Dermis microvascular lymphatic vessel endothelial cell (primary cell): ENCODE measurements at regions not wholly inside any gene's neighbourhood (a gene's known extent, or its start where the extent isn't known, plus 50 kb on each side); places are given as distances from the start of the nearest gene placed in this dataset.
"Not testable (repeated sequence)": the region's sequence is repeated elsewhere in the genome, so short reads cannot be mapped to it uniquely, and the experiment has no call there.

Experiments used
- DNase-seq, 2 donors: peaks; one replicate each; pipeline versions ENCODE4 v3.0.0 to v3.0.0-alpha.2; 2010; ENCODE audit warnings: low read depth in 2 of 2

- no peak for DNase-seq
Measured at GRCh38 chr2:122531290-122532071, 776.0 kb downstream of the TSN start.

- no peak for DNase-seq
Measured at GRCh38 chr2:122532072-122532344, 776.6 kb downstream of the TSN start.

DNA sequence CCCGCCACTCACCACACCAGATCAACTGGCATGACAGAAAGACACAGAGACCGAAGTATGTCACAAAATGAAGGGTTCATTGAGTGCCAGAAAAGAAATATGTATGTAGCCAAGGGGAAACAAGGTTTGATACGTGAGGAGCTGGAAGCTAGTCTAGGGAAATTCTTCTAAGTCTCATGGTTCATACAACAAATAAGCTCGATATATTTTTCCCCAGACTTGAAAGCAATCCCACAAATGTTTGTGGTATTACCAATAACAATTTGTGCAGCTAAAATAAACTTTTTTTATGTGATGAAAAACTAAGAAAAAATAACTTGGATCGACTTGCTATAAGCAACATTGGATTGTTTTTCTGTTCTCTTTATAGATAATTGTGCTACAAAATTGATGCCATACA is 777.0 kb downstream of the TSN start:
- DNase-seq = no peak

DNA sequence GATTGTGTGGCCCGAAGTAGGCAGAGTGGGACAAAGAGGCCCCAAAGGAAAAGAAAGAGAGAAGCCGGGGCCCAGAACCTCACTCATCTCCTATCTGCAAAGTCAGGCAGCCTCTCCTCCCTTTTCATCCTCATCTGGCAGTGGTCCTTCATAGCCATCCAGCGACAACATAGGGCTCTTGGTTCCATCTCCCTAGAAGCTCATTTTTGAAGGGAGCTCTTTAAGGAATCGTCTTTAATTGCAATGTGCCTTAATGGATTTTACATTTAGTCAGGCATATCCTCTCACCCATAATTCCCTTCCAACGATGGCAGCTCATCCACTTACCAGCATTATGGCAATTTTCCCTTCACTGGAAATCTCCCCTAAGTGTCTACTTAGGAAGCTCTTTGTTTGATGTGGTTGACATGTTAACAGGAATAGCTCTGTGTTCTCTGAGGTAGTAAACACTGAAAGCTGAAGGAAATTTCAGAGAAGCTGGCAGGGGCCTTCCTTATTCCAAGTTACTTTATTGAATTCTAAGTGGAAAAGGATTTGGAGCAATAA is 780.6 kb downstream of the TSN start:
- no peak for DNase-seq

DNA sequence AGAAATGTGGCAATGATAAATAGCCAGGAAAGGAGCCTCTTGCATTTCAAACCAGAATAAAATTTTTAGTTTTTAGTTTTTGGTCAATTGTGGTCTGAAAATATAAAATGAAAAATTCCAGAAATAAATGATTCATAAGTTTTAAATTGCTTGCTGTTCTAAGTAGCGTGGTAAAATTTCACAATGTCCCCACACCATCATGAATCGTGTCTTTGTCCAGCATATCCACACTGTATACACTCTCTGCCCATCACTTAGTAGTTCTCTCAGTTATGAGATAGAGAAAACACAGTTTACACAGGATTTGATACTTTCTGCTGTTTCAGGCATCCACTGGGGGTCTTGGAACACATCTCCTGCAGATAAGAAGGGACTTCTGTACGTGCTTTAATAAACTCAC is 783.9 kb downstream of the TSN start:
- DNase-seq = no peak

- DNase-seq = no peak
Measured at GRCh38 chr2:122539920-122540319, 784.5 kb downstream of the TSN start.

DNA sequence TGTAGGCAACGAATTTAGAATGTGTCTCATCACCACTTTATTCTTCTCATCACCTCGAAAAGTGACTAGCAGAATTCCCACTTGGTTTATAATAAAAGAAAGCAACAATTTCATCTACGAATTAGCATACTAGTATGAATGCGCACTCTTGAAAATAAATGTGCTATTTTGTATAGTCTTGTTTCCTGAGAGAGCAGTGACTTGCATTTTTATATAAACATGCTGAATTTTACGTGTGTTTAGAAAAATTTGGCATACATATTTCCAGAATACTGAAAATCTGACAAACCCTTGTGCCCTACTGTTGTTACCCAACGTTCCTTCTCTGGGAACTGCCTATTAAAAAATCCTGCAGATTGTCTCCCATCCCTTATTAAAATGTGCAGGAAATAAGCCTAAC is 786.8 kb downstream of the TSN start:
- no peak for DNase-seq

DNA sequence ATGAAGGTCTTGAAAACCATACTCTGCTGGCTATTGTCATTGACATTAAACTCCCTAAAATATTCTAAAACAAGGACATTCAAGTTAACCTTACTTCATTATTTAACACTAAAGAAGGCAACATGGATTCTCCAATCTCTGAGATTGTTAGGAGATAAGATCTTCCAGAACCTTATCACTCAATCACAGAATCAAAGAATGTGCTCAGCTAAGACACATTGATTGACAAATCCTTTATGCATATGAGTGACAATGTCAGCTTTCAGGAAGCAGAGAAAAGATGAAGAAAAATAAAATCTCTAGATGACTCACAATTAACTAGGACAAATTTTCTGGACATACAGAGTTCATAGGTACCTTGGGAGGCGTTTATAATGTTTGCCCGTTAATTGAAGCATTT is 787.2 kb downstream of the TSN start:
- no peak for DNase-seq

GRCh38 chr2:122543815-122544214 is 788.4 kb downstream of the TSN start:
- DNase-seq = no peak

GRCh38 chr2:122545821-122546220 is 790.4 kb downstream of the TSN start:
- DNase-seq = no peak

GRCh38 chr2:122562775-122563174 is 807.3 kb downstream of the TSN start:
- no peak for DNase-seq

DNA sequence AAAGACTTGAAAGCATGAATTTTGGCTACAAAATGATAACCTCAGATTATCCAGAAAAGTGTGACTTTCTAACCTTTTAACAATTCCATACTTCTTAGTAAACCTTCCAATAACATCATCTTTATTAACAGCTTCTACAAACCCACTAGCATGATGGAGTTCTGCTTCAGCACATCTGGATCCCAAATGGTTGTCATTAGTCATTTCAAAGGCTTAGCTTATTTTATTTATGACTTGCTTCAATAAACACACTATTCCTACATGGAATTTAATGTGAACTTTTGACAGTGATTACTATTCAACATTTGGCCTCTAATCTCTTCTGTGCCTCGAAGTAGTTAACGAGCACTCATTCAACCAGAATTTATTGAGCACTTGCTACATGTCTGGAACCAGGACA is 808.3 kb downstream of the TSN start:
- no peak for DNase-seq

- DNase-seq = no peak
Measured at GRCh38 chr2:122564843-122565242, 809.4 kb downstream of the TSN start.

DNA sequence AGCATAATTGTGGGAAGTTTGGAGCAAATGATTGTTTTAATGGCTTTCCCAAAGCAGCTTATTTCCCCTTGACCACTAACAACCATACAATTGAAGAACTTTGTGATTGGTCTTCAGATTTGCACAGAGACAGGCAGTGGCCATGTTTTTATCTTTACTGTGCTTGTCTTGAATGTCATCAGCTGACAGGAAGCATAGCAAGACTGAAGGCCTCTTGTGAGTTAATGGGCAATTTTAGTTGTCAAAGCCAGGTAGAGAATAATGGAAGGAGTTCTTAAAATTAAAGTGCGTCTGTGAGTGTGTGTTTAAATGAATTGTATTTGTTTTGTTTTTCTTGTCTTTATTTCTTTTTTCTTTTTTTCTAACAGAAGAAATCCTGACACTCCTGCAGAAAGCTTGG is 809.9 kb downstream of the TSN start:
- no peak for DNase-seq

DNA sequence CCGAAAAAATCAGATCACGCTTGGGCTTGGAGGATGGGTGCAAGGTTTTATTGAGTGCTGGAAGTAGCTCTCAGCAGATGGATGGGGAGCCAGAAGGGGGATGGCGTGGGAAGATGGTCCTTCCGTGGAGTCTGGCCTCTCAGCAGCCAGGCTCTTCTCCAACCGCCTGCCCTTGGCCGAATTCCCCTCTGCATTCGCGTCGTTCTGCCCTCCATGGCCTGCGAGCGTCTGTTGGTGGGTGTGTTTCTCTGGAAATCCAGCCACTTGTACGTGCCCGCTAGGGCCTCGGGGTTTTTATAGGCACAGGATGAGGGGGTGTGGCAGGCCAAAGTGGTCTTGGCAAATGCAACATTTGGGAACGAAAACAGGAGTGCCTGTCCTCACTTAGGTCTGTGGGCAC is 815.2 kb downstream of the TSN start:
- no peak for DNase-seq

- DNase-seq = not testable (repeated sequence)
Measured at GRCh38 chr2:122571471-122571870, 816.0 kb downstream of the TSN start.

DNA sequence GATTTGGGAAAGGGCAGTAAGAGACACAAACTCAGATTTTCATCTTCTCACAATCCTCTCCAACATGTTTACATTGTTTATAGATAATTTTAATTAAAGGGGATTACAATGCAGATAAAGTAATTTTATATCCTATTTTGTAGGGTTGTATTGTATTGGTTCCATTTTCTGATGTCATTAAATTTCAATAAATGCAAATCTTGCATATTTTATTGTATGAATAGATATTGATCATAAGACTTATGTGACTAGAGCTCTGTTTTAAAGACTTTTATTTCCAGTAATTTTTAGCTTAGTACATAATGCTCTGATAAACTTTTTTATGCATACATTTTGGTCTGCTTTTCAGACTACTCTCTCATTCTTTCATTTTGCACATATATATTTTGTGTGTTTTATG is 819.6 kb downstream of the TSN start:
- DNase-seq = no peak

- no peak for DNase-seq
Measured at GRCh38 chr2:122583159-122583917, 827.9 kb downstream of the TSN start.

DNA sequence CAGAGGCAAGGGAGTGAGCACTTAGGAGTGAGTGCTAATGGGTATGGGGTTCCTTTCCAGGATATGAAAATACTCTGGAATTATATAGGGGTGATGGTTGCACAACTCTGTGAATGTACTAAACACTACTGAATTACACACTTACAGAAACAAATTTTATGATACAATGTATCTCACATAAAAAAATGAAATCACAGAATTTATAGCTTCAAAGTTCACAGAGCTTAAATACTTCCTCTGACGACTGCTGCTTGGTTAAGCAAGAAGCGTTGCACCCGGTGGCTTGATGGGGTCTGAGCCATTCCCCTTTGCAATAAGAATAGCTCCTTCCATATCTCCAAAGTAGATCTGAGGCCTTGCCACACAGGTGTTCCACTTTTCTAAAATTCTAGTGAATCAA is 835.1 kb downstream of the TSN start:
- DNase-seq = no peak

DNA sequence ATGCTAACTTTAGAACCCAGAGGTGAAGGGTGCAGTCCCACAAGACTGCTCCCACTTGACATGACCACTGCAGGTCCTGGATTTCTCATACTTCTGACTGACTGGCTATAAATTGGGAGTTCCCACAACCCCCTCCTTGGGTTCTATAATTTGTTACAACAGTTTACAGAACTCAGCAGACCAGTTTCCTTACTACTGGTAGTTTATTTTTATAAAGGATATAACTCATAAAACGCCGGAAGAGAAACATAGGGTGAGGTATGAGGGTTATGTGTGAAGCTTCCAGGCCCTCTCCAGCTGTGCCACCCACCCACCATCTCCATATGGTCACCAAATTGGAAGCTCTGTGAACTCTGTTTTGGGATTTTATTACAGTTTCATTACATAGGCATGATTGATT is 839.6 kb downstream of the TSN start:
- no peak for DNase-seq

DNA sequence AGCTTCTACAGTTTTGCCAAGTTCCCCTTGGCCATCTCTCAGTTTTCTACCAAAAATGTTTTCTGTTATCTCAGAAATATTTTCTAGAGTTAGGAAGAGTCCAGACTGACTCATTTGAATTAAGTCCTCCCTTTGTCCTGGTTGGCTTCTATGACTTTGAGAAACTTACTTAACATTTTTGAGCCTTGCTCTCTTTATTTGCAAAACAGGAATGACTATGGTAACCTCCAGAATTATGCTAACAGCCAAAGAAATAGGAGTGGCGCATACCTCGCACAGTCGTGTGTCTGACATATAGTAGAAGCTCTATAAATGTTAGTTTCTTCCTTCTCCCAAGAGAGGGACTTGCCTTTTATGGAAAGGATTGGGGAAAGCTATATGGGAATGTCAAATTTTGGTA is 841.1 kb downstream of the TSN start:
- DNase-seq = no peak

DNA sequence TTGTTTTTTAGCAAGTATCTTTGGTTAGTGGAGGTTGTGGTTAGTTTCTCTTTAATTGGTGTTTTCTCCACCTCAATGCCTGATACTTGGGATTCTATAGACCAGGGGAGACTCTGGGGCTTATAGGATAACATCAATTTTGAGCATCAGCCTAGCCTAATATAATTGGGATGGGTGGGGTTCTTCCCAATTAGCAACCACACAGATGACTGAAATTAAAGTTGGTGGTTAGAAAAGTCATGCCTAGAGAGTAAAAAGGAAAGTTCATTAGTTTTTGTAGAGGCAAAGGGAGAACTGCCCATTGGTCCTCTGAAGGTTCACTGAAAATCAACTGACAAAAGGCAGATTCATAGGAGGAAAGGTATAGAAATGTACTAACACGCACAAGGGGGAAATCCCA is 843.3 kb downstream of the TSN start:
- no peak for DNase-seq

DNA sequence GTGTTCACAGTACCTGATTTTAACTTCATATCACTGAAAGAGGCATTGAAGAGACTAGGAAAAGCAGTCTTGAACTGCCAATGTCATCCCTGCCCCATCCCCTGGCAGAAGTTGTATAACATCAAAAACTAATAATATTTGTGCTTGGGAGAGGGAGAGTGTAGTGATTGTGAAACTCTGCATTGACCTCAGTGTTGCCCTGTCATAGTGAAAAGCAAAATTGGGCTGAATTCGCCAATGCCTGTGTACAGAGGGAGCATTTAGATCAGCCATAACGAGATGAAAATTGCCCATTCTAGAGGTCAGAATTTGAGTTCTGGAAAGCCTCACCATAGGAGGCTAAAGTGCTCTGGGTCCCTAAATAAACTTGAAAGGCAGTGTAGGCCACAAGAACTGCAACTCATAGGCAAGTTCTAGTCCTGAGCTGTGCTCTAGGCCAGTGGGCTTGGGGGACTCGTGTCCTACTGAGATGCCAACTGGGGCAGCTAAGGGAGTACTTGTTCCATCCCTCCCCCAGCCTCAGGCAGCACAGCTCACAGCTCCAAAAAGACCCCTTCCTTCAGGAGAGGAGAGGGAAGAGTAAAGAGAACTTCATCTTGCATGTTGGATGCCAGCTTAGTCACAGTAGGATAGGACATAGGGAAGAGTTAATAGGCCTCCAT is 855.6 kb downstream of the TSN start:
- no peak for DNase-seq
